ENCODE measurements at regions not wholly inside any gene's neighbourhood (a gene's known extent, or its start where the extent isn't known, plus 50 kb on each side); places are given as distances from the start of the nearest gene placed in this dataset.

- DNase-seq (ENCODE audit: low read depth) = no peak
Measured at GRCh38 chr5:173741729-173742431, 125.4 kb upstream of the BOD1 start.

- no peak for DNase-seq (ENCODE audit: low read depth)
Measured at GRCh38 chr5:173742432-173742816, 126.0 kb upstream of the BOD1 start.

- no peak for DNase-seq (ENCODE audit: low read depth)
Measured at GRCh38 chr5:173743641-173744343, 127.3 kb upstream of the BOD1 start.

- no peak for DNase-seq (ENCODE audit: low read depth)
Measured at GRCh38 chr5:173744551-173744950, 128.1 kb upstream of the BOD1 start.

- DNase-seq (ENCODE audit: low read depth) = no peak
Measured at GRCh38 chr5:173745123-173745522, 128.7 kb upstream of the BOD1 start.

- no peak for DNase-seq (ENCODE audit: low read depth)
Measured at GRCh38 chr5:173745557-173745956, 129.1 kb upstream of the BOD1 start.

GRCh38 chr5:173746047-173746646, 129.7 kb upstream of the BOD1 start:
- no peak for DNase-seq (ENCODE audit: low read depth)

- DNase-seq (ENCODE audit: low read depth) = no peak
Measured at GRCh38 chr5:173747876-173748275, 131.4 kb upstream of the BOD1 start.

- no peak for DNase-seq (ENCODE audit: low read depth)
Measured at GRCh38 chr5:173750538-173751265, 134.3 kb upstream of the BOD1 start.

GRCh38 chr5:173751266-173751600, 134.8 kb upstream of the BOD1 start:
- no peak for DNase-seq (ENCODE audit: low read depth)

- no peak for DNase-seq (ENCODE audit: low read depth)
Measured at GRCh38 chr5:173752653-173753052, 135.5 kb upstream of the CPEB4 start.

GRCh38 chr5:173753307-173754168, 134.6 kb upstream of the CPEB4 start:
- DNase-seq (ENCODE audit: low read depth) = peak; percentile 43

GRCh38 chr5:173755319-173755718, 132.8 kb upstream of the CPEB4 start:
- DNase-seq (ENCODE audit: low read depth) = no peak

GRCh38 chr5:173757403-173758209, 130.5 kb upstream of the CPEB4 start:
- DNase-seq (ENCODE audit: low read depth) = no peak

- DNase-seq (ENCODE audit: low read depth) = no peak
Measured at GRCh38 chr5:173758676-173759075, 129.5 kb upstream of the CPEB4 start.

GRCh38 chr5:173759691-173760090, 128.5 kb upstream of the CPEB4 start:
- no peak for DNase-seq (ENCODE audit: low read depth)

- no peak for DNase-seq (ENCODE audit: low read depth)
Measured at GRCh38 chr5:173760461-173761177, 127.5 kb upstream of the CPEB4 start.

- DNase-seq (ENCODE audit: low read depth) = no peak
Measured at GRCh38 chr5:173761178-173761513, 127.0 kb upstream of the CPEB4 start.

GRCh38 chr5:173762045-173762444, 126.1 kb upstream of the CPEB4 start:
- DNase-seq (ENCODE audit: low read depth) = no peak

- DNase-seq (ENCODE audit: low read depth) = no peak
Measured at GRCh38 chr5:173762930-173763329, 125.2 kb upstream of the CPEB4 start.

Data from fibroblast of the conjunctiva (primary cell).